Transverse colon (tissue), 4 donors: ENCODE measurements at regions not wholly inside any gene's neighbourhood (a gene's known extent, or its start where the extent isn't known, plus 50 kb on each side); places are given as distances from the start of the nearest gene placed in this dataset.

Source experiments
- EP300 ChIP-seq: sonication (generic); formaldehyde crosslinking; IDR thresholded peaks from one replicate; pipeline ENCODE4 v1.6.1; 2017; ENCODE audit warnings: antibody characterized with exemption, low read depth
- POLR2A ChIP-seq: fragments of 450-650 bp; IDR thresholded peaks from one replicate; pipeline ENCODE4 v1.6.1; 2016; ENCODE audit warnings: antibody characterized with exemption, mild to moderate bottlenecking, moderate library complexity
- POLR2AphosphoS5 ChIP-seq, 3 donors: sonication (generic); formaldehyde crosslinking; IDR thresholded peaks; one replicate each; pipeline ENCODE4 v1.6.1; 2016; ENCODE audit warnings: antibody characterized with exemption in 3 of 3
- TF ChIP-seq, protein P1 (sequence below), 5 experiments: fragments of 200-600 bp in 3 of 5; fragments of 450-650 bp in 2 of 5; sonication (generic) in 3 of 5; IDR thresholded peaks; 1 replicate in 2 of 5; 2 replicates in 3 of 5; pipeline ENCODE4 v1.5.1; 2016 to 2017; ENCODE audit warnings: antibody characterized with exemption in 5 of 5, inconsistent platforms in 3 of 5, mild to moderate bottlenecking in 2 of 5, moderate library complexity in 1 of 5

DNA sequence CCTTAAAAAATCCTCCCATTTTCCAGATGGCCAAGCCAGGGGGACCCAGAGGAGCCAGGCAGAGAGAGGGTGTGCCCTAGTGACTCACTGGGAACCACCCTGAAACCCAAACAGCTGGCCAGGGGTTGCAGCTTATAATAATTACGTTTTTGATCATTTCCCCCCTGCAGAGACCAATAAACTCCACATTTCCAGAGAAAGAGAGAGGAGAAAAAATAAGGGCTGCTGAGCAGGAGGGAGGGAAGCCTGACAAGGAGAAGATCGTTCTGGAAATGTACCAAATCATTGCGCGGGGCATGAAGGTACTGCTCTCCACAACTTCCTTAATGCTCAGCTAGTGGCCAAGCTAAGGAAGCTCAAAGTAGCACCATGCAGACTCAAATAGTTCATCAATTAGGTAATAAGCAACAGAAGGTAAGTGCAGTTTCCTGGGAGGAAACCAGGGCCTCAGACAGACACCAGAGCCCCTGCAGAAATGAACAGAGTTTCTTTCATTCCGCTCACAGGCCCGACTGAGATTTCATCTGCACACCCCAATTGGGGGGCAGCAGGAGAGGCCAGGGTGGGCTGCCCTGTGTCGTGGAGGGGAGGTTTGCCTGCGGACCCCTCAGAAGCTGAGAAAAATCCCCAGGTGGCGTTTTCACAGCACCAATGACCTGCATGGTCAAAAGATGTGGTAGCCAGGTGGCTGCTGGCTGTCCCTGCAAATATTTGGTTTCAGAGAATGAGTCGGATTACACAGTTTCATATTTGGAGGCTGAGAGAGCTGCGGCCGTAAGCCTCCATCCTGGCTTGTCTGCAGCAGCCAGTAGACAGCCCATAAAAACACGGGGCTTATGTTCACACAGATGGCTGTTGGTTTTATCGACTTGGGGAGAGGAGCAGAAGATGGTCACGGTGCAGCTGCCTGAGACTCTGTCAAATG, 153.2 kb upstream of the LYZL2 start:
- TF ChIP-seq, protein P1, sequence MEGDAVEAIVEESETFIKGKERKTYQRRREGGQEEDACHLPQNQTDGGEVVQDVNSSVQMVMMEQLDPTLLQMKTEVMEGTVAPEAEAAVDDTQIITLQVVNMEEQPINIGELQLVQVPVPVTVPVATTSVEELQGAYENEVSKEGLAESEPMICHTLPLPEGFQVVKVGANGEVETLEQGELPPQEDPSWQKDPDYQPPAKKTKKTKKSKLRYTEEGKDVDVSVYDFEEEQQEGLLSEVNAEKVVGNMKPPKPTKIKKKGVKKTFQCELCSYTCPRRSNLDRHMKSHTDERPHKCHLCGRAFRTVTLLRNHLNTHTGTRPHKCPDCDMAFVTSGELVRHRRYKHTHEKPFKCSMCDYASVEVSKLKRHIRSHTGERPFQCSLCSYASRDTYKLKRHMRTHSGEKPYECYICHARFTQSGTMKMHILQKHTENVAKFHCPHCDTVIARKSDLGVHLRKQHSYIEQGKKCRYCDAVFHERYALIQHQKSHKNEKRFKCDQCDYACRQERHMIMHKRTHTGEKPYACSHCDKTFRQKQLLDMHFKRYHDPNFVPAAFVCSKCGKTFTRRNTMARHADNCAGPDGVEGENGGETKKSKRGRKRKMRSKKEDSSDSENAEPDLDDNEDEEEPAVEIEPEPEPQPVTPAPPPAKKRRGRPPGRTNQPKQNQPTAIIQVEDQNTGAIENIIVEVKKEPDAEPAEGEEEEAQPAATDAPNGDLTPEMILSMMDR (IDR thresholded peaks at IDR 0.05) = no peak
- no peak for TF ChIP-seq EP300
- TF ChIP-seq POLR2A = no peak
- TF ChIP-seq POLR2AphosphoS5 (IDR thresholded peaks at IDR 0.05) = no peak
